Activated naive CD4-positive, alpha-beta T cell treated with anti-CD3 and anti-CD28 coated beads, Interleukin-2, amount 50 U/mL, for 24 hours (primary cell): ENCODE measurements at regions not wholly inside any gene's neighbourhood (a gene's known extent, or its start where the extent isn't known, plus 50 kb on each side); places are given as distances from the start of the nearest gene placed in this dataset.
A peak's percentile ranks its signal among the peaks of the same experiment; 100 is the strongest.

Experiments used
- H3K27ac Mint-ChIP-seq: one replicate; pipeline ENCODE4 v1.8.0; 2021; ENCODE audit warnings: mild to moderate bottlenecking, mixed read lengths
- H3K27me3 Mint-ChIP-seq: one replicate; pipeline ENCODE4 v1.8.0; 2021; ENCODE audit warnings: mixed read lengths
- H3K36me3 Mint-ChIP-seq: one replicate; pipeline ENCODE4 v1.8.0; 2021; ENCODE audit warnings: mixed read lengths
- H3K4me1 Mint-ChIP-seq: one replicate; pipeline ENCODE4 v1.8.0; 2021; ENCODE audit warnings: mixed read lengths
- H3K4me3 Mint-ChIP-seq: one replicate; pipeline ENCODE4 v1.8.0; 2021; ENCODE audit warnings: mild to moderate bottlenecking, mixed read lengths
- H3K9me3 Mint-ChIP-seq: one replicate; pipeline ENCODE4 v1.8.0; 2021; ENCODE audit warnings: mixed read lengths

DNA sequence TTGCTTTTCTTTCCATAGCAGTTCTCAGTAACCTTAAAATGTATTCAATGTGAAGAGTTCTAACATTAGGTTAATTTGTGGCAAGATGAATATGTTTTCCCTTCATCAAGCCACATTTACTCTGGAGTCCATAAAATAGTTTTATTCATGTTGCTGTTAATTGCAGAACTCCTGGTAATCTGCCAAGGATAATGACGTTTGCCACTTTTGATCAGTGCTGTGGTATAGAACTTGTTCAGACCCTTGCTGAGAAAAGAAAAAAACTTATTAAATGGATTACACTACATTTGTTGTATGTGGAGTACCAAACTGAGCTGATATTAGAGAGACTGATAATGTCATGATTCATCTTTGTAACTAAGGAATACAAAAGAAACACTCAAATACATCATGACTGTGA, 212.4 kb upstream of the DMAC1 start:
- Mint-ChIP-seq H3K9me3 (no peaks in the 10 kb centered on the region), H3K4me1 (no peaks in the 10 kb centered on the region), H3K27ac (no peak overlapping the region), H3K4me3 (no peak overlapping the region), H3K27me3 (no peaks in the 10 kb centered on the region), H3K36me3 (no peaks in the 10 kb centered on the region)

DNA sequence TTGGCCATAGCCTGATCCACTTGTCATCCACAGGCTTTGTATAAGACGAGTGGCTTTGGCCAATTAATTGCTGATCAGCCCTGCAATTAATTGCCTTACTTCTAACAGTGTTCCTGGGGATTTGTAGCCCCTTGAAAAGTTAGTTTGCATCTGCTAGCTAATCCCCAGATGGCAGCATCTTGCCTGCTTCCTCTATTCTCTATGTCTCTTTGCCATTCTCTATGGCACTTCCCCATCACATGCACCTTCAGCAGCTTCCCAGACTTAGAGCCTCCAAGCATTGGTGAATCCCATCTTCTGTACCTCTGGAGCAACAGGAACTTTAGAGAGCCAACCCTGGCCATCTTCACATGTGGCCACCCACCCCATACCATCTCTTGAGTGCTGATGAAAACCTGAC, 197.0 kb upstream of the DMAC1 start:
- Mint-ChIP-seq H3K4me3 (no peak overlapping the region), H3K27ac (no peak overlapping the region), H3K27me3 (no peaks in the 10 kb centered on the region), H3K9me3 (no peaks in the 10 kb centered on the region), H3K4me1 (no peaks in the 10 kb centered on the region), H3K36me3 (no peaks in the 10 kb centered on the region)

DNA sequence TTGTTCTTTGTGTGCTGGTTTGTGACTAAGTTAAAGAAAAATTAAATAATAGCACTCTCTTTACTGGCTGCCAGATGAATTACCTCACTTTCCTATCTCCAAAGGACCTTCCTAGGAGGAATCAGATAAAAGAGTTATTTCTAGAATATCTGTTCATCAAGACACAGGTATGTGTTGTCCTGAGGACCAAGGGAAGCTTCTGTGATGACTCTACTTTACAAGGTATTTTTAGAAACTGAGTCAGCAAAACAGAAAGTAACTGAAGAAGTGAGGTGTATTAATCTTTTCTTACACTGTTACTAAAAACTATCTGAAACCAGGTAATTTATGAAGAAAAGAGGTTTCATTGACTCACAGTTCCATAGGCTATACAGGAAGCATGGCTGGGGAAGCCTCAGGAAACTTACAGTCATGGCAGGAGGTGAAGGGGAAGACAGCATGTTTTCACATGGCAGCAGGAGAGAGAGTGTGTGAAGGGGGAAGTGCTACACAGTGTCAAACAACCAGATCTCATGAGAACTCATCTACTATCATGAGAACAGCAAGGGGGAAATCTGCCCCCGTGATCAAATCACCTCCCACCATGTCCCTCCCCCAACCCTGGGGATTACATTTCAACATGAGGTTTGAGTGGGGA, 189.2 kb upstream of the DMAC1 start:
- Mint-ChIP-seq H3K9me3 (peaks cover 10% of the 10 kb centered on the region), H3K4me3 (no peak overlapping the region), H3K36me3 (peaks cover 3% of the 10 kb centered on the region), H3K4me1 (peaks cover 5% of the 10 kb centered on the region), H3K27ac (peak overlapping the region; percentile 87), H3K27me3 (no peaks in the 10 kb centered on the region)

DNA sequence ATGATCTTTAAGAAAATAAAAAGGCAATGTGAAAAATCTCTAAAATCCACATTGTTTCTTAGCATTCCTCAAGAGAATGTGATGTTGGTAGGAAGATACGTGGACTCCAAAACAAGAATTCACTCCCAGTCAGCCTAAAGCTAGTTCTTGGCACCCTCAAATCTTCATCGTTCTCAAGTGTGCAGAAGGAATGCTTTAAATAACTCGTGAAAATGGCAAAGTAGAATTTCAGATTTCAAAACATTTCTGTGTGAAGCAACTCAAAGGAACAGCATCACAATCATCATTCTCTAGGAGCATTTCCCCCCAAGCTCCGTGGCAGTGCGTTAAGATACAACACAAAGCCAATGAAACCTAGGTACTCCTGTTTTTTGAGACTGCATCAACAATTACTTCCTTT, 185.1 kb upstream of the DMAC1 start:
- H3K9me3 Mint-ChIP-seq = peaks cover 5% of the 10 kb centered on the region
- H3K27me3 Mint-ChIP-seq = no peaks in the 10 kb centered on the region
- H3K4me1 Mint-ChIP-seq = peaks cover 37% of the 10 kb centered on the region
- no peak overlapping the region for H3K4me3 Mint-ChIP-seq
- H3K36me3 Mint-ChIP-seq = peaks cover 3% of the 10 kb centered on the region
- no peak overlapping the region for H3K27ac Mint-ChIP-seq

DNA sequence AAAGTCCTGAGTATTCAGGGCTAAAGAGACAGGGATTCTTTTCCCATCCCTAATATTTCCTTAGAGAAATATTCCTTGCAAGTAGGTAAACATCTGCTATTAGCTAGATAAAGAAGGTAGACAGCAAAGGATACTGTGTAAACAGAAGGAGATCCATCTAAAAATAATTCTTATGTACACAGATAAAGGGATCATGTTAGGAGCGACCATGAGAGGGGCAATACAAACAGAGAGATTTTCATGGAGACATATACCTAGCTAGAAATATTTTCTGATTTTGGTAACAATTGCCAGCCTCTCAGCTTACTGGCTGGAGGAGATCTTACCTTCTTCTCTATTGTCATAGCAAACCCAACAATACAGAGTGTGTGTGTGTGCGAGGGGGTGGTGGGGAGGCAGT, 184.6 kb upstream of the DMAC1 start:
- no peak overlapping the region for H3K27ac Mint-ChIP-seq
- no peaks in the 10 kb centered on the region for H3K27me3 Mint-ChIP-seq
- peaks cover 5% of the 10 kb centered on the region for H3K9me3 Mint-ChIP-seq
- no peak overlapping the region for H3K4me3 Mint-ChIP-seq
- H3K36me3 Mint-ChIP-seq = peaks cover 3% of the 10 kb centered on the region
- peaks cover 37% of the 10 kb centered on the region for H3K4me1 Mint-ChIP-seq

DNA sequence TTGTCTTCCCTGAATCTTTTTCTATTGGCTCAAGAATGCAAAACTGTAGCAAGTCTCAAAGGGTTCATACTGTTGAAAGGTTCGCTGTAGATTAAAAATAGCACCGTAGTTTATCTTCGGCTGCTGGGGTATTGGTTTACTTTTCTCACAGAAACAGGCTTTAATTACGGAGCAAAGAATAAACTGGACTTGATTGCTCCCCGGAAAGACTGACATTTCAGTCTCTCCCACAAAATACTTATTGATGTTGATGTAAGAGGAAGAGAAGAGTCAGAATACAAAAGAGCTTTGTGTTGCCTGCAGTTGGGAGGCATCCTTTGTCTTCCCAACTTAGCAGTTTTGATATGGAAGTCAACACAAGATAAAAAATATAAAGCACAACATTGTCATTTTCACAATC, 183.9 kb upstream of the DMAC1 start:
- no peaks in the 10 kb centered on the region for H3K27me3 Mint-ChIP-seq
- H3K36me3 Mint-ChIP-seq = no peaks in the 10 kb centered on the region
- peaks cover 36% of the 10 kb centered on the region for H3K4me1 Mint-ChIP-seq
- H3K9me3 Mint-ChIP-seq = peaks cover under 1% of the 10 kb centered on the region
- H3K4me3 Mint-ChIP-seq = no peak overlapping the region
- H3K27ac Mint-ChIP-seq = no peak overlapping the region

DNA sequence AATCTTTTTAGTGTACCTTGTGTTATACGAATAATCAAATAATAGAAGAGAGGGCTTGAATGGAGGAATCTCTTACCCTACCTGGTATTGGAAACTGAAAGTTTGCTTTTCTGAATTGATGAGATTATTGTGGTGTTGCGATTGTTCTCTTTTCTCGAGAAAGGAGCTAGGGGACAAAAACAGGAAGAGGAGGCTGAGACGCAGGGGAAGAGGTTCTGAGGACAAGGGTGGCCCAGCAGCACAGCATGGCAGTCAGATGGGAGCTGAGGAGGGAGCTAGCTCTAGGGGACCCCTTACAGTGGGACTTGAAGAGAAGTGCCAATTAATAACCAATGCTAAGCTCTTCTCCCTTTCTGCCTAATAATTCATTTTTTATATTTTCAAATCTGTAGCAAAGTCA, 183.3 kb upstream of the DMAC1 start:
- H3K9me3 Mint-ChIP-seq = no peaks in the 10 kb centered on the region
- peak overlapping the region; percentile 5 for H3K27ac Mint-ChIP-seq
- peaks cover 42% of the 10 kb centered on the region for H3K4me1 Mint-ChIP-seq
- H3K36me3 Mint-ChIP-seq = no peaks in the 10 kb centered on the region
- H3K4me3 Mint-ChIP-seq = peak overlapping the region; percentile 67
- no peaks in the 10 kb centered on the region for H3K27me3 Mint-ChIP-seq

DNA sequence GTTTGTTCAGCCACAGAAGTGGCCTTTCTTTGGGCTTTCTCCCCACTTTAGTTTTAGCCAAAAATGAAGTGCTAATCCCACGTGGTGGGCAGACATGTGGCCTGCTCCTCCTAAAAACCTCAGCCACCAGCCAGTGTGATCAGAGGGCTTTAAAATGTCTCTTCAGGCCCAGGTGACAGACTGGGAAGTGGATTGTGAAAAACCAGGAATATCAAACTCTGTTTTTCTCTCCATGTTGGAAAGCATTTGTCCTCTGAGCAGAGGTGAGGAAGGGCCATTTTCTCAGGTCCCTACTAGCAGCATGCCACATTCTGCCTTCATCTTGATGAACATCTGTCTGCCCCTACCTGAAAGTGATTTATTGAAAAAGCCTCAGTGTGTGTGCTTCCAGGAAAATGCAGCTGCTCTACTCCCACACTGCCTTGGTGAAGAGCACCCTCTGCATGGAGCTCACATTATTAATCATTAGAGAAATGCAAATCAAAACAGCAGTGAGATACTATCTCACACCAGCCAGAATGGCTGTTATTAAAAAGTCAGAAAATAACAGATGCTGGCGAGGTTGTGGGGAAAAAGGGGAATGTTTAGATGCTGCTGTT, 181.2 kb upstream of the DMAC1 start:
- Mint-ChIP-seq H3K9me3 (no peaks in the 10 kb centered on the region), H3K27ac (peak overlapping the region; percentile 3), H3K36me3 (no peaks in the 10 kb centered on the region), H3K27me3 (no peaks in the 10 kb centered on the region), H3K4me1 (peaks cover 61% of the 10 kb centered on the region), H3K4me3 (no peak overlapping the region)

DNA sequence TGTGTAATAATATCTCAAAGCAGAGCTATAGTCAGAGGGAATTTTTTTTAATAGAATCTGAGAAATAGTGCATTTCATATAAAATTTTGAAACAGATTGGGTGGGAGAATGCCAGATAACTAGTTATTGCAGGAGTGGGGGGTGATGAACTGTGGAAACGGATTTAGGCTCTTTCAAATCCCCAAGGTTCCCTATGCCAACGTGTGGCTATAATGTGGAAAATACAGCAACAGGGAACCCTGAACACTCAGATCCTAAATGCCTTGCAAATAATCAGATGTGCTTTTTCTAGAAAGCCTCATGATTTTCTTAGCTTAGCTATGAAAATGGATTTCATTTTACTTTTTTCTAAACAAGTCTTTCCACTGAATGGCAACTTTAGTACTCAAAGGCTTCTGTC, 180.5 kb upstream of the DMAC1 start:
- no peak overlapping the region for H3K4me3 Mint-ChIP-seq
- H3K9me3 Mint-ChIP-seq = no peaks in the 10 kb centered on the region
- H3K4me1 Mint-ChIP-seq = peaks cover 67% of the 10 kb centered on the region
- H3K27ac Mint-ChIP-seq = no peak overlapping the region
- no peaks in the 10 kb centered on the region for H3K36me3 Mint-ChIP-seq
- H3K27me3 Mint-ChIP-seq = no peaks in the 10 kb centered on the region

DNA sequence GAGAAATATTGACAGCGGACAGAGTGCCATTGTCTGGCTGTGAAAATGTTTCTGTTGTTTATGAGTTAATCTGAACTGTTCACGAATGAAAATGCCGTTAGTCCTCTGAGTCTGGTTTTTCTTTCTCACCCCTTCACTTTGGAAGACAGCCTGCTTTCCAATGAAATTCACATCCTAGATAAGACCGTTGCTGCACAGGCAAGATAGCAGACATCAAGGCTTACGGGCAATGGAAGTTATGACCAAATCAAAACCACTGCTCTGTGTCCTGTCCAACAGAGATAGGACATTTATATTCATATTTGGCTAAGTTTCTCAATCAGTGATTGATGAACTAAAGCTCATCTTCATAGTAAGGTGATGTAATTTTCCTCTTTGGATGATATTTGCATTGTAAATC, 180.0 kb upstream of the DMAC1 start:
- Mint-ChIP-seq H3K36me3 (no peaks in the 10 kb centered on the region), H3K27me3 (no peaks in the 10 kb centered on the region), H3K9me3 (no peaks in the 10 kb centered on the region), H3K27ac (no peak overlapping the region), H3K4me3 (no peak overlapping the region), H3K4me1 (peaks cover 72% of the 10 kb centered on the region)

DNA sequence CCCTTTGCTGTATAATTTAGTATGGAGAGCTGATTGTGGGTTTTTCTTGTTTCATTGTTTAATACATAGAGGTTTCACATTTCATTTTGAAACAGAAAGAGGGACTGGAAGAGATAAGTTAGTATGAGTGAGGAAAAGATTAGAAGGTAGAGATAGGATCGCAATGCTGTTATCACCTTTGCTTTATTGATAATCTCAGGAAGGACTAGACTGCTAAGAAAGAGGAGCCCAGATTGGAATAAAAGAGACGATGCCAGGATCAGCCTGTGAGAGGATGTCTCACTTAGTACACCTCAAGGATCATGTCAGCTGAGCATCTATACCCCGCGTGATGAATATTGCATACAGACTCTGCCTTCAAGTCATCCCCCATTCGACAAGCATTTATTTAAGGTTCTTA, 178.0 kb upstream of the DMAC1 start:
- H3K4me3 Mint-ChIP-seq = peak overlapping the region; percentile 6

DNA sequence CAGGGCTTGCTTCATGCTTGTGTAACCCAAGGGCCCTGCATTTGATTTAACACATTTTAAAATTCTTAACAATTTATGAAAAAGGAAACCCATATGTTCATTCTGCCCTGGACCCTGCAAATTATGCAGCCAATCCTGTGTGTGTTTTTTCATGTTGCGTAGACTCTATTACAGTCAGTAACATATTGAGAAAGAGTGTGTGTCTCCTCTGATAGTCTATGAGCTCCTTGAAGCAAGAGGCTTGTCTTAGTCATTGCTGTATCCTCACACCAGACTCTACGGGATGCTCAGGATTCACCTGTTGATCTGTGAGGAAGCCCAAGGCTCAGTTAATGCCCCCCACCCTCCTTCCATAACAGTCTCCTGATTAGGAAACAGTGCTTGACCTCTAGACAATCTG, 177.3 kb upstream of the DMAC1 start:
- no peaks in the 10 kb centered on the region for H3K9me3 Mint-ChIP-seq
- H3K36me3 Mint-ChIP-seq = no peaks in the 10 kb centered on the region
- peak overlapping the region; percentile 31 for H3K4me3 Mint-ChIP-seq
- H3K4me1 Mint-ChIP-seq = peaks cover 70% of the 10 kb centered on the region
- H3K27ac Mint-ChIP-seq = peak overlapping the region; percentile 77
- H3K27me3 Mint-ChIP-seq = no peaks in the 10 kb centered on the region

More for the DNA sequence above, 178.0 kb upstream of the DMAC1 start:
- Mint-ChIP-seq H3K27me3 (no peaks in the 10 kb centered on the region), H3K27ac (no peak overlapping the region), H3K9me3 (no peaks in the 10 kb centered on the region), H3K4me1 (peaks cover 72% of the 10 kb centered on the region), H3K36me3 (no peaks in the 10 kb centered on the region)

DNA sequence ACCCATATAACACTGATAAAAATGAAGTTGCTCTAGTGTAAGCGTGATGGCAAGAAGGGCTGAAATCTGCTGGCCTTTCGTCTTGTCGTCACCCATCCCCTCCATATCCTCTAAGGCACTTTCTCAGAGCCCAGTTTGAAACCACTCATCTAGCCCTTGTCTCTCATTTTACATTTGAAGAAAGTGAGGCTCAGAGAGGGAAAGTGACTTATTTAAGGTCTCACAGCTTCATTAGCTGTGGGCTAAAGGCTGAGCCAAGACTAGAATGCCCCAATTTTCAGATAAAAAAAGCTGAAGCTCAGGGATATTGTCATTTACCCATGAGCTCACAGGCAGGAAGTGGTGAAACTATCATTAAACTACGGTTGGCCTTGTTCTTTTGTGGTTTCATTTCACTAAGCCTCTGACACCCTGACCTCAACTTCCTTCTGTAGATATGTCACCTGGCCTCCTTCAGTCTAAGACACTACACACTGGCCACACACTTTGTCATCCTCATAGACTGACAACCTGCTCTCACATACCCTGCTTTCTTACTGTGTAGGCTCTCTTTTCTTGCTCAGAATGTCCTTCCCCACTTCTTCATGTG, 176.7 kb upstream of the DMAC1 start:
- H3K27me3 Mint-ChIP-seq = no peaks in the 10 kb centered on the region
- H3K36me3 Mint-ChIP-seq = no peaks in the 10 kb centered on the region
- H3K9me3 Mint-ChIP-seq = no peaks in the 10 kb centered on the region
- H3K4me3 Mint-ChIP-seq = peak overlapping the region; percentile 31
- peak overlapping the region; percentile 77 for H3K27ac Mint-ChIP-seq
- H3K4me1 Mint-ChIP-seq = peaks cover 64% of the 10 kb centered on the region

DNA sequence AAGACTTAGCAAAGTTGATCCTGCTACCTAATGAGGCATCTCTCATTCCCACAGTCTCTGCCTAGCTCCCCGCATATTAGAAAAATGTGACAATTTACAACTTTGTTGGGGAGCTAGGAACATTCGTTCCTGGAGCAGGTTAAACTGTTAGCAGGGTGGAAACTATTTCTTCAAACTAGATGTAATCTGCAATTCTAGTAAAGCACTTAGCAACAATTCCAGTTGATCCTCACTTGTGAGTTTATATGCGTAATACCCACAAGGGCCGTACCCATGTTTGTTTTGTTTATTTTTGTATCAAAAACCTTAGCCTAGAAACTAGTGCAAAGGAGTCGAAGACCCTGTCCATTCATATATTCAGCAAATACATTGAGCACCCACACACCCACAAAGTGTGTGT, 175.8 kb upstream of the DMAC1 start:
- no peak overlapping the region for H3K27ac Mint-ChIP-seq
- H3K27me3 Mint-ChIP-seq = no peaks in the 10 kb centered on the region
- H3K4me3 Mint-ChIP-seq = no peak overlapping the region
- peaks cover 57% of the 10 kb centered on the region for H3K4me1 Mint-ChIP-seq
- no peaks in the 10 kb centered on the region for H3K9me3 Mint-ChIP-seq
- H3K36me3 Mint-ChIP-seq = no peaks in the 10 kb centered on the region

DNA sequence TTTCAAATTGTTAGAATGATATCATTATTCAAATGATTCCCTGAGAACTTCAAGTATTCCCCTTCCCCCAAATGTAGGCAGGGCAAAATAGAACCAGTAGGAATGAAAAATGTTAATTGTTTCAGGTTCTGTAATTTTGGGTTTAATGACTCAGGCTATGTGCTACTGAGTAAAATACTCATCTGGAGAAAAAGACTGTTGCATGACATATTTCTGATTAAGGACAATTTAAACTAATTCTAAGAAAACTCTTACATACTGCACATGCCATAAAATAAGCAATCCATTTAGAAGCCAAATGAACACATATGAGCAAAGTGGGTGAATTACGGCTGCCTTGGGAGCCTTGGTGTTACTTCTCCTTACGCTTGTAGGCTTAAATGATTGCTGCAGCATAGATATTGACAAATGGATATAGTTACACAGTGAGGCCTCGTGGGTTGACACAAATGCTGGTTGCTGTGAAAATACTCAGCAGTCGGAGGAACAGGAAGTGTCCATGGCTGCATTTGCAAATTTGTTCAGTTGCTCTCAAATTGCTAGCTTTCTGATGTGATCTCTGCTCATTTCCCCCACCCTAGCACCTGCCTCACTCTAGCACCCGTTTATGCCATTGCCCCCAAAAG, 174.9 kb upstream of the DMAC1 start:
- Mint-ChIP-seq H3K9me3 (no peaks in the 10 kb centered on the region), H3K36me3 (no peaks in the 10 kb centered on the region), H3K4me1 (peaks cover 54% of the 10 kb centered on the region), H3K4me3 (peak overlapping the region; percentile 5), H3K27ac (peak overlapping the region; percentile 46), H3K27me3 (no peaks in the 10 kb centered on the region)

DNA sequence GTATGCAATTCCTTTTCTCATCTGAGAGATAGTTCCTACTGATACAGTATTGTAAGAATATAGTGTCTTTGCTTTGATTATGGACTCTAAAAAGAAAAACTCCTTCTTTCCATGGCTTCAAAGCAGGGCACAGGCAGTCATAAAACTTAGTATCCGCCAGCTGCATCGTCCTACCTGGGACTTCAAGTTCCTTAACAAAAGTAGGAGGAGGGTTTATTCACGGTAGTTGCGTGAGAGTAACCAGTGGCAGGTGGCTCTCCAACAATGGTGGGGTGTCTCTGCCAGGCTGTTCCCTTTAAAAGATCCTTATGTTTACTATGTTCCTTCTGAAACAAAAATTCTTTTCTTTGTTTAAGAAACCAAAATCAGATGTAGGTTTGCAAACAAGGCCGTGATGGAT, 173.5 kb upstream of the DMAC1 start:
- Mint-ChIP-seq H3K27me3 (no peaks in the 10 kb centered on the region), H3K36me3 (no peaks in the 10 kb centered on the region), H3K9me3 (no peaks in the 10 kb centered on the region), H3K4me1 (peaks cover 48% of the 10 kb centered on the region), H3K27ac (no peak overlapping the region), H3K4me3 (no peak overlapping the region)
